ENCODE measurements at regions not wholly inside any gene's neighbourhood (a gene's known extent, or its start where the extent isn't known, plus 50 kb on each side); places are given as distances from the start of the nearest gene placed in this dataset.

- intact Hi-C loops (cut with micrococcal nuclease): no loop called here
- H3K4me1 Mint-ChIP-seq: no peaks in the 10 kb centered on the region
- no peak overlapping the region for H3K27ac Mint-ChIP-seq
- peaks cover 2 to 5% of the 10 kb centered on the region in 2 donors for H3K9me3 Mint-ChIP-seq
- ATAC-seq (no peak), DNase-seq (no peak)
- H3K9me3 ChIP-seq (ENCODE audit: control insufficient read depth, insufficient read depth, low read length): no peaks in the 10 kb centered on the region
- no peak overlapping the region for H3K4me3 Mint-ChIP-seq
- H3K27me3 ChIP-seq (ENCODE audit: control insufficient read depth, insufficient read depth, low read length): no peaks in the 10 kb centered on the region
- H3K27me3 Mint-ChIP-seq (ENCODE audit: low read depth in 2 of 2): peaks cover 0 to 4% of the 10 kb centered on the region in 2 donors
- whole genome bisulfite sequencing (ENCODE audit: insufficient coverage): 62% methylated on average over 2 of the region's 2 CpGs
- no peaks in the 10 kb centered on the region for H3K36me3 Mint-ChIP-seq
- TF ChIP-seq CTCF (IDR thresholded peaks at IDR 0.05): no peak
- H3K4me1 ChIP-seq (ENCODE audit: control insufficient read depth, insufficient read depth, low read length): no peaks in the 10 kb centered on the region
- H3K36me3 ChIP-seq (ENCODE audit: control insufficient read depth, insufficient read depth, low read length): no peaks in the 10 kb centered on the region
- no peak overlapping the region for H3K27ac ChIP-seq (ENCODE audit: low read length)
- H3K4me3 ChIP-seq (ENCODE audit: low read length): no peak overlapping the region
These were observed 210.7 kb downstream of the DHX15 start for GRCh38 chr4:24373704-24374103.

- no peaks in the 10 kb centered on the region for H3K4me1 Mint-ChIP-seq
- H3K4me3 ChIP-seq (ENCODE audit: low read length): no peak overlapping the region
- H3K27ac ChIP-seq (ENCODE audit: low read length): no peak overlapping the region
- H3K27ac Mint-ChIP-seq: no peak overlapping the region
- no peak for DNase-seq
- peaks cover 2 to 5% of the 10 kb centered on the region in 2 donors for H3K9me3 Mint-ChIP-seq
- intact Hi-C loops (cut with micrococcal nuclease): no loop called here
- H3K36me3 ChIP-seq (ENCODE audit: control insufficient read depth, insufficient read depth, low read length): no peaks in the 10 kb centered on the region
- H3K27me3 ChIP-seq (ENCODE audit: control insufficient read depth, insufficient read depth, low read length): no peaks in the 10 kb centered on the region
- peaks cover 0 to 4% of the 10 kb centered on the region in 2 donors for H3K27me3 Mint-ChIP-seq (ENCODE audit: low read depth in 2 of 2)
- H3K36me3 Mint-ChIP-seq: no peaks in the 10 kb centered on the region
- no peaks in the 10 kb centered on the region for H3K4me1 ChIP-seq (ENCODE audit: control insufficient read depth, insufficient read depth, low read length)
- no peak overlapping the region for H3K4me3 Mint-ChIP-seq
- no peaks in the 10 kb centered on the region for H3K9me3 ChIP-seq (ENCODE audit: control insufficient read depth, insufficient read depth, low read length)
- ATAC-seq: no peak
- TF ChIP-seq CTCF (IDR thresholded peaks at IDR 0.05): no peak
- 83% methylated on average over 9 of the region's 9 CpGs for WGBS (ENCODE audit: insufficient coverage)
These were observed 211.5 kb downstream of the DHX15 start for GRCh38 chr4:24372881-24373280.

GRCh38 chr4:24372341-24372740, 212.0 kb downstream of the DHX15 start:
- intact Hi-C loops (cut with micrococcal nuclease): no loop called here
- Mint-ChIP-seq H3K27me3 (ENCODE audit: low read depth in 2 of 2) (peaks cover 0 to 4% of the 10 kb centered on the region in 2 donors), H3K4me3 (no peak overlapping the region), H3K27ac (no peak overlapping the region), H3K9me3 (peaks cover 2 to 5% of the 10 kb centered on the region in 2 donors), H3K4me1 (no peaks in the 10 kb centered on the region), H3K36me3 (no peaks in the 10 kb centered on the region)
- TF ChIP-seq CTCF (IDR thresholded peaks at IDR 0.05): no peak
- Histone ChIP-seq H3K4me3 (ENCODE audit: low read length) (no peak overlapping the region), H3K36me3 (ENCODE audit: control insufficient read depth, insufficient read depth, low read length) (no peaks in the 10 kb centered on the region), H3K9me3 (ENCODE audit: control insufficient read depth, insufficient read depth, low read length) (no peaks in the 10 kb centered on the region), H3K27me3 (ENCODE audit: control insufficient read depth, insufficient read depth, low read length) (no peaks in the 10 kb centered on the region), H3K27ac (ENCODE audit: low read length) (no peak overlapping the region), H3K4me1 (ENCODE audit: control insufficient read depth, insufficient read depth, low read length) (no peaks in the 10 kb centered on the region)
- WGBS (ENCODE audit: insufficient coverage): 82% methylated on average over 4 of the region's 4 CpGs
- no peak for ATAC-seq
- DNase-seq: no peak

GRCh38 chr4:24370421-24370820, 213.9 kb downstream of the DHX15 start:
- no peaks in the 10 kb centered on the region for H3K36me3 ChIP-seq (ENCODE audit: control insufficient read depth, insufficient read depth, low read length)
- DNase-seq (no peak), ATAC-seq (no peak)
- no peak for TF ChIP-seq CTCF (IDR thresholded peaks at IDR 0.05)
- WGBS (ENCODE audit: insufficient coverage): no CpG with 5 or more reads among the region's 1 CpG
- H3K27me3 Mint-ChIP-seq (ENCODE audit: low read depth in 2 of 2): peaks cover 0 to 2% of the 10 kb centered on the region in 2 donors
- no peak overlapping the region for H3K27ac Mint-ChIP-seq
- no peaks in the 10 kb centered on the region for H3K4me1 ChIP-seq (ENCODE audit: control insufficient read depth, insufficient read depth, low read length)
- H3K36me3 Mint-ChIP-seq: no peaks in the 10 kb centered on the region
- no peak overlapping the region for H3K4me3 ChIP-seq (ENCODE audit: low read length)
- intact Hi-C loops (cut with micrococcal nuclease): no loop called here
- no peaks in the 10 kb centered on the region for H3K4me1 Mint-ChIP-seq
- no peaks in the 10 kb centered on the region for H3K9me3 ChIP-seq (ENCODE audit: control insufficient read depth, insufficient read depth, low read length)
- H3K27ac ChIP-seq (ENCODE audit: low read length): no peak overlapping the region
- H3K27me3 ChIP-seq (ENCODE audit: control insufficient read depth, insufficient read depth, low read length): no peaks in the 10 kb centered on the region
- H3K4me3 Mint-ChIP-seq: no peak overlapping the region
- H3K9me3 Mint-ChIP-seq: peaks cover 2 to 4% of the 10 kb centered on the region in 2 donors
